PC-3 (cell line): ENCODE measurements at regions not wholly inside any gene's neighbourhood (a gene's known extent, or its start where the extent isn't known, plus 50 kb on each side); places are given as distances from the start of the nearest gene placed in this dataset.

Source experiments
- CTCF ChIP-seq: fragments of 300-600 bp; sonication (generic); conservative IDR thresholded peaks from 2 replicates; pipeline ENCODE4 v1.5.1; 2017; ENCODE audit warnings: antibody characterized with exemption, low read depth, mild to moderate bottlenecking, low read length
- EZH2 ChIP-seq: fragments of 300-600 bp; sonication (generic); IDR thresholded peaks from one replicate; pipeline ENCODE4 v1.6.1; 2017; ENCODE audit warnings: antibody characterized with exemption, mild to moderate bottlenecking, low read length; ENCODE audit not compliant: unreplicated experiment

DNA sequence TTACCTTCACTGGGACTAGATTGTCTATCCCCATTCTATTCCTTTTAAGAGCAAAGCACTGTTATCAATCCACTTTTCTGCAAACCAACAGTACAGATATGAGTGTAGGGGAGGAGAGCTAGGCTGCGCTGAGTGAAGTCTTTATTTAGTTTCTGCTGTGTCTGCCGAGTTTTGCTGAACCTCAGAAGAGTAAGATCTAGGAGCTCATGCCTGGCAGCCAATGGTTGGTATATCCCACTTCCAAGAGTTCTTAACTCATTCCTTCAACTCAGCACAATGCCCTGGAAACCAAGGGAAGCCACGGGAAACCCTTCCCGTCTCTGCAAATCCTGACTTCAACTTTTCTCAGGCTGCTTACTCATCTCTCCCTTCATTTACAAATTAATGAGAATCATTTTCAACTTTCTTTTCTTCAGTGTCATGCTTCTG lies 58.0 kb upstream of the JAK2 start:
- TF ChIP-seq CTCF (no peak), EZH2 (no peak)
